DMS 273 (cell line): ENCODE measurements at regions not wholly inside any gene's neighbourhood (a gene's known extent, or its start where the extent isn't known, plus 50 kb on each side); places are given as distances from the start of the nearest gene placed in this dataset.

Experiments used
- DNase-seq: peaks from one replicate; lab custom pipeline; 2025; ENCODE audit not compliant: unreplicated experiment; lab: John Stamatoyannopoulos, UW

DNA sequence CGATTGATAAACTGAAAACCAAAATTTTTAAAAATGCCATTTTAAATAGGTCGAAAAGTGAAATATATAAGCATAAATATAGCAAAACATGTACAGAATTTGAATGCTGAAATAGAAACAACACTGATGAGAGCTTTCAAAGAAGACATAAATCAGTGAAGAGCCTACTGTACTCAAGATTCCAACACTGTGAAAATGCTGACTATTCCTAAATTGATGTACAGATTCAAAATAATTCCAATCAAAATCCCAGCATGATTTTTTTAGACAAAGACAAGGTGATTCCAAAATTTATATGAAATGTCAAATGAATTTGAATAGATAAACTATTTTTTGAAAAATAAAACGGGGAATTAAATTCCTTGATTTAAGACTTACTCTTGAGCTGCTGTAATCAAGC is 1010.4 kb downstream of the TBC1D22A start:
- DNase-seq: no peak

DNA sequence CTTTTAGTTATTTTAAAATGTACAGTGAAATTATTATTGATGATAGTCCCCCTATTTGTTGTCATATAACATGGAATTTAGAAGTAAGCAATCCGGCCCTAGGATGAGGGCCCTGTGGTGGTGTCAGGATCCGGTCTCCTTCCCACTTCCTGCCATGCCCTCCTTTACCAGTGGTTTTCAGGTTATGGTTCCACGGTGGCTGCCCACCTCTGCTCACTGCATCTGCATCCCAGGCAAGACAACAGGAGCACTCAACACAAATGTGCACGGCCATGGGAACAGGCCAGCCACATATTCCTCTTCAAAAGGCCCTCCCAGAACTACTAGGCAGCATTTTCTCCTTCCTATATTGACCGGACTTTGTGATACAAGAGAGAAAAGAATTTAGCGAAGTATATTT is 1007.2 kb downstream of the TBC1D22A start:
- no peak for DNase-seq

DNA sequence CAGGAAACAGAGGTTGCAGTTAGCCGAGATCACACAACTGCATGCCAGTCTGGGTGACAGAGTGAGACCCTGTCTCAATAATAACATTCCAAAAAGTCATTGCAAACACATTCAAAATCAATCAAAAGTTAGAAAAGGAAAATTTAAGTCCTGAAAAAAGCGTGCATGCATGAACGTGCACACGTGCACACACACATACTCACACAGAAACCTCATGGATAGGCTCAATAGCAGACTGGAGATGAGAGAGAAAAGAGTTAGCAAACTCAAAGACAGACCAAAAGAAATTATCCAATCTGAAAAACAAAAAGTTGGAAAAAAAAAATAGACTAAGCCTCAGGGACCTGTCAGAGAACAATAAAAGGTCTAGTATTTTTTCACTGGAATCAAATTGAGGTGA is 1005.6 kb downstream of the TBC1D22A start:
- no peak for DNase-seq

DNA sequence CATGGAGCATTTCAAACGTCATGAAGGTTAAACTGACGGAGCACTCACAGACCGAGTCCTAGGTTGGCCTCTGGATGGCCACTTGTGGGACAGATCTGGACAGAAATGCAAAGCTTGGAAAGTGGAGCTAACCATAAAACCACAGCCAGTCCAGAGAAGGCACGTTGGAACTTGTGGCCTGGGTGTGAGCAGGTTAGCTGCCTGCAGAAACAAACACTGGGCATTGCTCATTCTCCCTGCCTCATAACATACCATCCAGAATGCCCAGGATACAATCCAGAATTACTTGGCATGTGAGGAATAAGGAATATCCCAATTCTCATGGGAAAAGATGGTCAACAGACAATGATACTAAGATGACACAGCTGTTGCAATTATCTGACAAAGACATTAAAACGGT is 1005.0 kb downstream of the TBC1D22A start:
- DNase-seq: no peak

DNA sequence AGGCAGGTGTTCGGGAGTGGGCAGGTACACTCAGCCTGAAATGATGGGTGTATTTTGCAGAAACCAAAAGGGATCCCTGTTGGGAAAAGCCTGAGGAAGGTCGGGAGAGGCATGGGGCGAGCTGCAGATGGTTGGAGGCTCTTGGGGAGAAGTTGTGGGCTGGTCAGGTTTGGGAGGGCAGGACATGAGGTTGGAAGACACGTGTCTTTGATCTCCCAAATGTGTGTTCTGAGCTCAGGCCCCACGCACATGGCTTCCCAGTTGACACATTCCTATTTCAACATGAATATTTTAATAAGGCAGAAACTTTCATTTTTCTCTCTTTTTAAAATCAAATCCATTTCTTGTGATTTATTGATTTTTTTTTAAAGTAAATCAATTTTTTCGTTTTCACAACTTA is 1003.3 kb downstream of the TBC1D22A start:
- DNase-seq: no peak

DNA sequence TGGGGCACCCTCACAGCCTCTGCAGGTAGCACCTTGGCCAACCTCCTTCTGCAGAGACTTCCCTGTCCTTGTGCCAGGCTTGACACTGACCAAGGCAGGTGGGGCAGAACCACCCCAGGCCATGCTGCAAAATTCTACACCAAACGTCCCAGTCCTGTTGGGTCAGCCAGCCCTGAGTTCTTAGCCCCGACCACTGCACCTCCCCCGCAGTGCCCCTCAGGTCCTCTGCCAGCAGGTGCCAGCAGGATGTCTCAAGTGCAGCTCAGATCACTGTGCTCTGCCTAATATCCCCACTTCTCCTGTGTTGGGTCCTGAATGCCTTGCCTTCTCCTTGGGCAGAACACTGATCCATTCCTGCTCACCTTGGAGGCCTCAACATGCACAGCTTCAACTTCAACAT is 999.7 kb downstream of the TBC1D22A start:
- no peak for DNase-seq

DNA sequence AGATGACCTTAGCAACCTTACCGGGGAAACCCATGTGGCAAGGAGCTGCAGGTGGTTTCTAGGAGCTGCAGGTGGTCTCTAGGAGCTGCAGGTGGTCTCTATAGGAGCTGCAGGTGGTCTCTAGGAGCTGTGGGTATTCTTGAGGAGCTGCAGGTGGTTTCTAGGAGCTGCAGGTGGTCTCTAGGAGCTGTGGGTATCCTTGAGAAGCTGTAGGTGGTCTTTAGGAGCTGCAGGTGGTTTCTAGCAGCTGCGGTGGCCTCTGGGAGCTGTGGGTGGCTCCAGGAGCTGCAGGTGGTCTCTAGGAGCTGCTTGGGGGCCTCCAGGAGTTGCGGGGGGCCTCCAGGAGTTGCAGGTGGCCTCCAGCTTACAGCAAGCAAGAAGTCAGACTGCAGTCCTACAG is 997.5 kb downstream of the TBC1D22A start:
- DNase-seq: no peak

DNA sequence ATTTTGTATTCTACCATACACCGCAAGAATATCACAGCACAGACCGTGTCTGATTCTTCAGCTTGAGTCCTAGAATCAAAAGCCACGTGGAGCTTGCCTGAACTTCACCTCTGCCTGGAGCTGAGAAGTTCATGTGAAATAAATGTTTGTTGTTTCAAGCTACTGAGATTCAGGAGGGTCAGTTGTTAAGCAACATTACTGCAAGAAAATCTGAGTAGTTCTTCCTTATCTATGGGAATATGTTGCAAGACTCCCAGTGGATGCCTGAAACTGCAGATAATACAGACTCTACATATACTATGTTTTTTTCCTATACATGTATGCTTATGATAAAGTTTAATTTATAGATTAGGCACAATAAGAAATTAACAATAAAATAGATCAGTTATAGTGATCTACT is 995.3 kb downstream of the TBC1D22A start:
- no peak for DNase-seq

DNA sequence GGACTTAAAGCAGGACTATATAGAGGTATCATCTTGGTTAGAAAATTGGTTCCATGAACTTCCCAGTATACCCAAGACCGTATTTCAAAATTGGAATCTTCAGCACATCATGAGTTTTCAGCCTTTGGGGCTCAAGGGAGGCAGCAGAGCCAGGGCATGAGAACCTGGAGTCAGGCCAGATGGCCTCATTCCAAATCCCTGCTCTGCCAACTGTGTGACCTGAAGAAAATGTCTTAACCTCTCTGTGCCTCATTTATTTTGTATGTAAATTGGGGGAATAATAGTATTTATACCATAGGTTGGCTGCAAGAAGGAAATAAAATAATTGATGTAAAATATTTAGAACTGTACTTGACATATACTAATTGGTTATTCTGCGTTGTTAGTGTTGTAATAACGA is 987.6 kb downstream of the TBC1D22A start:
- DNase-seq: peak; percentile 12

DNA sequence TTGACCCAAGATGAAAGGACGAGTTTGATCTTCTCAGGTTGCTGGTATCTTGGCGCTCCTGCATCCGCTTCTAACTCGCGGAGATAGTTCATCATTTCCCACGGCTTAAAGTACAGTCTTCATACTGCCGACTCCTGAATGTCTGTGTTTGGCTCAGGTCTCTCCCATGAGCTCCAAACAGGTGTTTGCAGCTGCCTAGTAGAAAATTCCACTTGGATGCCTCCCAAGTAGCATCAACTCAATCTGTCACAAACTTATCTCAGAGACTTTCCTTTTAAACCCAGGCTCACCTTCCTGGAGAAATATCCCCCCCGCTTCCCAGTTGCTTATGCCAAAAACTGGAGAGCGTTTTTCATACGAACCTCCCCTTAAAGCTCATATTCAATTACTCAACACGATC is 986.5 kb downstream of the TBC1D22A start:
- DNase-seq: peak; percentile 25

DNA sequence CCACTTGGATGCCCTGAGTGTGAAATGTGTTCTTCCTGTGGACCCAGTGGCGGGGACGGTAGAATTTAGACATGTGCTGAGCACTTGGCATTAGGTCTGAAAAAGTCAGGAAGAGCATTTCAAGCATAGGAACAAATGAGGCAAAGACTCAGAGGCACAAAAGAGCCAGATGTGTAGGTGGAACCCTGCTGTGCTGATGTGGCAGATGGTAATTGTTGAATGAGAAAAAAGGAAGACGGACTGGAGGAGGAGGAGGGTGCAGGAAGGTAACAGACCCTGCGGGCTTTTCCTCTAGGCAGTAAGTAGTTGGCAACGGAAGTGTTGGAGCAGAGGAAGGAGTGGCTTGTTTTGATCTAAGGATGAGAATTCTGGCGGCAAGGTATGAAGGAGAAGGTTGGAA is 985.8 kb downstream of the TBC1D22A start:
- DNase-seq: peak; percentile 63

DNA sequence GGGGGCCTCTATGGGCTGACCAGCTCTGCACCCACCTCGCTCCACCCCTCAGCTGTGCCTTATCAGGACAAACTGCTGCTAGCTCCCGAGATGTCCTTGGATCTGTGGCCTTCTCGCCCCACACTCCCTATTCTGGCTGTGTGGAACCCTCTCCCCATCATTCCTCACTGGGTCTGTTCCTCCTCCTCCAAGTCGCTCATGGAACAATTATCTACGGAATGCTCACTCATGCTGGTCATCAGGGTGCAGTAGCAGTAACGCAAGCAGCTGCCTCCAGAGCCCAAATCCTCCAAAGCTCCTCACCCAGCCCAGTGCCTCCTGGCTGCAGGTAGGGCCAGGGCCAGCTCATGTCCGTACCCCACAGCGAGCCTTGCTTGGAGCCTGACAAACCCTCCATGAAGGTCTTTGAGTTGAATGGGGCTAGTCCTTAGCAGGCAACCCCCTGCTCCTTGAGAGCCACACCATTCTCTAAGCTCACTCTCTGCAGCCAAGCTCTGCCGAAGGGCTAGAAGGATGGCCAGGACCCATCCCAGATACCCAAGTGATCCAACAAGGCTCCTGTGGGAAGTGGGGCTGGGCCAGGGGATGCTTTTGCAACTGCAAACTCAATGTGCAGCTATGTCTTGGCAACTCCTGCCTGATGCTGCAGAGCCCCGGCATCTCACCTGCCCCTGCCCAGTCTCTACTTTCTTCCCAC is 977.8 kb downstream of the TBC1D22A start:
- no peak for DNase-seq

DNA sequence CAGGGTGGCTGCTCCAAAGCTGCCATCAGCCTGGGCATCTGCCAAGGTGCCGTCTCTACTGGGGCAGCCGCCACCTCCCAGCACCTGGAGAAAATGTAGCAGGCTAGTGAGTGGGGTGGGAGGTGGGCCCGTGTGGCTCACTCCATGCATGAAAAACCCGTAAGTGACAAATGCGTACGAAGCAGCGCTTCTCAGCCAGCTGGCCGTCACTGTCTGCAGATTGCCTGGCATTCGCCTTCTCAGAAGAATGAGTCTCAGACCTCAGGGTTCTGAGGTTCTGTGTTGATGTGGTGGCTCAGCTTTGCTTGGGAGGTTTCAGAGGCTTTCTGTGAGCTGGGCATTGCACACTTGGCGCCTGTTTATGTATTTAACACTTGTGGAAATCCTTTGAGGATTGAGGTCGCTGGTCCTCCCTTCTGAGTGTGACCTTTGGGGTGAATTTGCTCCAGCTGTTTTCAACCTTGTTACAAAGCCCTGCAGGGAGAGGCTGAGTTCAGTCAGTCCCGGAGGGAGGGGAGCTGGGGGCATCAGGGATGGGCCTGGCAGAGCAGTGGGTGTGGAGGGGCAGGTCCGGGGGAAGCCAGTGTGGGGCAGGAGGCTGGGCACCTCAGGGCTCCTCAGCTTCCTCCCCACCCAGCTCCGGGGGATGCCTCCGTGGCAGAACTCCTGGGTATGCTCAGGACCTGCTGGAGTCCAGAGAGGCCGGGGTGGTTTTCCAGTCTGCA is 977.0 kb downstream of the TBC1D22A start:
- DNase-seq: no peak

DNA sequence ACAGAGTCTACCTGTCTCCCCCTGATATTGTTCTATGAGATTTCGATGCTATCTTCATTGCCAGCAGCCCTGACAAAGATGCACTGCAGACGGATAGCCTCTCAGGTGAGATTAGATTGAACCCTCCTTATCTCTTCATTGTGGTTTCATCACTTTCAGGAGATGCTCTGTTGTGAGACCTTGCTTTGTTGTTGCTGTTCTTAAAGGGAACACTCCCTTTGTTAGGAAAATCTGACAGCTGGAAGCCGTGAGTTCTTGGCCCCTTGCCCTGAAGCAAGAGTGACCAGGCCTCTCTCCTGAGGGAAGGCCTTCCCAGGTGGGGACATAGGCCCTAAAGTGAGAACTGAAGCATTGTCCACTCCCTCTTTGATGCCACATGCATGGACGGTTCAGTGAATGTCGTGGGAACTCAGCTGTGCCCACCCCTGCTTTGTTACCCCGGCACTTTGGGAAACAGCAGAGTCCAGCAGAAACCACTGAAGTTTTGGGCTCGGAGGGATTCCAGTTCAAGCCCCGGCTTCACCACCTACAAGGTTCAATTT is 976.1 kb downstream of the TBC1D22A start:
- DNase-seq: no peak

DNA sequence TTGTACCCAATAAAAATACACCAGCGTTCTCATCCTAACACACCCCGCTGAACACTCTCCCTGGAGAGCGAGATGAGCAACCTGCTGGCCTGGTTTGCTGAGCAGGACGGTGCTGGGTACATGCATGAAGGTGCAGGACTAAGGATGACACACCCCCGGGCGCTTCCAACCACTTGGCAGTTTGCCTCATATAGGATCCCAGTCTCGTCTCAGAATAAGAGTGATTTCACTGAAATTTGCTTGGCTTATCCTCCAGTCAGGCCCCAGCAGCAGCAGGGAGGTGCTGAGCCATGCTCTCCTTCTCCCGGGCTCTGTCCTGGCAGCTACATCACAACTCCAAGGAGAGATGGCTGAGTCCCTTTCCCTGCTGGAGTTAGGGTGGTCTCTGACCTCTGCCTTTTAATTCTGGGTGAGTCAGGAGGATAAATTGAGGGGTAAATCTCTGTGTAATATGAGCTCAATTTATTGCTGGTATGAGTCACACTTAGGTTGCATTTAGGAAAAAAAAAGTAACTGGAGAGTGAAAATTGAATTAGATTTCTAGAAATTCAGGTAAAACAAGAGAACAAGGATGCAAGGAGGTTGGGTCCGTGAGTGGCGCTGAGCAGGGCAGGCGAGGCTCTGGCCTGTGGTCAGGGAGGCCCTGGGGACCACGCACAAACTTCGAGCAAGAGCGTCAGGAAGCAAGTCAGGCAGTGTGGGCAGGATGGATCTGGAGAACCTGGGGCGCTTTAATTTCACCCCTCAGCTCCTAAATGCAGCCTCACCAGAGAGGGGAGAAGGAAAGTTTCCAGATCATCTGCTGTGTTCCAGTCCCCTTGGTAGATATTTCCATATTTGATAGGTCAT is 974.0 kb downstream of the TBC1D22A start:
- no peak for DNase-seq

DNA sequence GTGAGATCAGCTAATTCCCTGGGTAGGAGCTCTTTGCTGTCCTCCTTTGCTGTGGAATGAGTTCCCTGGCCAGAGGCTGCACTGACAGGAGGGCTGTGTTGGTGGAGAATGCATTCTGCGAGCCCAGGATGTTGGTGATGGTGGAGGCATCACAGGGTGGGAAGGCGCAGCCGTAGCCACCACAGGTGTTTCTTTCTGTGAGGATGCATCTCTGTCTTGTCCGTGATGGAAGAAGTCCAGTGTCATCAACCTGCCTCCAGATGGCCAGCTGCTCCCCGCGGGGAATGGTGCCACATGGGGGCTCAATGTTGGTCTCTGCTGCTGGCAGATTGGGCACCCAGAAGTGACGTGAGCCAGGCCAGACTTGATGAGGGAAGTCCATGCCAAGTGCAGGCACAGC is 972.1 kb downstream of the TBC1D22A start:
- DNase-seq: no peak

DNA sequence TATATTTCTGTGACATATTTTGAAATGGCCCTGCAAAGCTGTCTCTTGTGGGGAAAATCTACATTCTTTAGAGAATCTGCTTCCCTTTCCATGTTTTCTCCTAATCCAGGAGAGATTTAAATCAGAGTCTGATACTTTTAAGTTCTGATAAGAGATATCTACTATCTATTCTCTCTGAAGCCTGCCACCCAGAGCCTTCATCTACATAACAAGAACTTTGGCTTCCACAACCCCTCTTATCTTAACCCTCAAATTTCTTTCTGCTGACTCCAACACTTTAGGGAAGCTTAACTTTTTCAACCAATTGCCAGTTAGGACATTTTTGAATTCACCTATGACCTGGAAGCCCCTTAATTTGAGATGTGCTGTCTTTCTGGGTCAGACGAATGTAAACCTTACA is 965.2 kb downstream of the TBC1D22A start:
- DNase-seq: no peak

DNA sequence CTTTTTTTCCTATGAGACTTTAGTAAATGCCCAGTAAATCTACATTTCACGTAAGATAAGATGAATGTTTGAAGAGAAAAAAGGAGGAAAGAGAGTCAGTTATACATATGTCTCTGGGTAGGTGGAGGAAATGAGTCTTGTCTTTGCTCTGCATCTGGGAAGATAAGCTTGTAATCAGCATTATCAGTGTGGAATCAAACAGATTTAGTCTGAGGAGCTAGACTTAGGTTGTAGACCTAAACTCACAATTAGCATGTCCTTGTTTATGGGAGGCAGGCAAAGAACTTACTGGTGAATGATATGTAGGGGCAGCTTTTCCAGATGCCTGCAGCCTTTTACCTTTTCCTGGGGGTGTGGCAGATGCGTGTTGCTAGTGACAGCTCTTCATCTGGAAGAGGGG is 962.3 kb downstream of the TBC1D22A start:
- DNase-seq: no peak

DNA sequence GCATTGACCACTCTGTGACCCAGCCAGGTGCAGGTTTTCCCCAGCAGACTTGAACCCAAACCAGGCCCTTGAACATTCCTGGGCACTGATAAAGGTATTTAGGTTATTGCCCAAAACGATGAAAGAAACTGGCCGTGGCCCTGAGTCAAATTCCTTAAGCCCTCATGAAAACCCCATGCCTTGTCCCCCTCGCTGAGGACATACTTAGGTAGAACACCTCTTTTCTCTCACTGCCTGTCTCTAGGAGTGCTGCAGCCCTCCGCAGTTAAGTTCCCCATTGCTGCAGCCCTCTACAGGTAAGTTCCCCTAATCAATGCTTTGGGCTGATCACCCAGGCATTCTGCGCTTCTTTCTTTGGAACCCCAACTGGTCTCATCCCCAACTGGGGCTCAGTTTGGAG is 961.6 kb downstream of the TBC1D22A start:
- no peak for DNase-seq

DNA sequence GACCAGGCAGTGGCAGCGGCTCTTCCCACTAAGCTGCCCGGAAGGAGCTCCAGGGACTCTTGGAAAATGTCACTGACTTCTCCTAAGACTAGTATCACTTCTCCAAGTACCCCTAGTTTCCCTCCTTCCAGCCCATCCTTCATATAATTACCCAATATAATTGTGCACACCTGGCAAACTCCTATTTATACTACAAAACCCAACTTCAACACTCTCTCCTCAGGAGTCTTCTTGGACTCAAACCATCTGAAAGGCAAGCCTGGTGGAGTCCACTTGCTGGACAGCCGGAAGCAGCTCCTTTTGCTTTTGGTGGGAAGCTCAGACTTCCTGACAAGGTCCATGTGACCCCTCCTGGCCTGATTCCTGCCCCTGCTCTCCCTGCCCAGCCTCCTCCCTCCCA is 955.9 kb downstream of the TBC1D22A start:
- DNase-seq: no peak

DNA sequence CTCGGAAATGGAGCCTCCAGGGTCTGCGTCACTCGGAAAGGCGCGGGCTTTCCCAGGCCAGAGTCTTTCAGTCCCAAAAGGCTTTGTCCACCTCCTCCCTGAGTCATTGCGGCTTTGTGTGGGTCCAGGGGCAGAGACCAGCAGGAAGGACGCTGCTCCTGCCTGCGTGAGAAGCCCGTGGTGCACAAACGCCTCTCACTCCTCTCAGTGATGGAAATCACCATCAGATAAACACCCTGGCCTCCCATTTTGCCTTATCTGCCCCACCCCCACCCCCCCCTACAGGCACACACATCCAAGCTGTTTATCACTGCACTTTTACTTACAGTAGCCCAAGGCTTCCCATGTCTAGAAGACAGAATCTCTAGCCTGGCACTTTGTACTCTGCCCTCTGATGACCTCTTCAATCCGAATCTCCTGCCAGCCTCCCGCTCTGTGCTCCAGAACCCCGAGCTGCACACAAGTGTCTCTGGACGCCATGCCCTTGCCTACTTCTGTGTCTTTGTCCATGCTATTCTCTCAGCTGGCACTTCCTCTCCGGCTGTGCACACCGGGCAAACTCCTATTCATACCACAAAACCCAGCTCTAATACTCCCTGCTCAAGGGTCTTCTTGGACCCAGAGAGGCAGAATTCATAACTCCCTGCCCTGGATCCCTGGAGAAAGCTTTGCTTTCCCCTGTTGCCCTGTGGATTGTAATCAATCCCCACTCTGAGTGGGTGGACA is 954.6 kb downstream of the TBC1D22A start:
- no peak for DNase-seq
